K562 (cell line): ENCODE measurements at regions not wholly inside any gene's neighbourhood (a gene's known extent, or its start where the extent isn't known, plus 50 kb on each side); places are given as distances from the start of the nearest gene placed in this dataset.

ENCODE experiments used
- ATAC-seq: fragments of 200-7000 bp; cut with Tn5 transposase; 3 replicates; pipeline ENCODE4 v1.9.1; 2020; ENCODE audit warnings: moderate library complexity
- BruUV-seq: library from RNA; stranded (reverse); fragments of 400-500 nt; replicated peaks from 2 replicates; lab custom pipeline; 2021; lab: Mats Ljungman, UMichigan
- CTCF ChIA-PET: fragments of 300-600 bp; formaldehyde crosslinking; extraction: SDS; loops from one replicate; lab custom pipeline; 2021; ENCODE audit warnings: low intra/inter-chr PET ratio; lab: Yijun Ruan, JAX
- POLR2A ChIA-PET: fragments of 300-600, 350-650 bp; sonication (Branson Sonifier 250); formaldehyde crosslinking; extraction: SDS; loops from one replicate; lab custom pipeline; 2021; ENCODE audit warnings: antibody characterized with exemption, inconsistent platforms; lab: Yijun Ruan, JAX
- DNase-seq, 4 experiments: peaks; one replicate each; pipeline versions ENCODE4 v3.0.0 to v3.0.0-alpha.2; 2011 to 2018; ENCODE audit warnings: low spot score in 3 of 4, mixed read lengths in 3 of 4; ENCODE audit errors: extremely low read depth in 1 of 4
- FAIRE-seq: peaks from 2 replicates; lab custom pipeline; 2011; peaks lifted over from hg19 to GRCh38; lab: Jason Lieb, UNC
- H2AFZ ChIP-seq: 2 replicates; pipeline ENCODE4 v1.6.0; 2011; ENCODE audit warnings: low read depth, low read length, control low read depth, inconsistent platforms
- H3K27ac ChIP-seq: fragments of 200-600 bp; 3 replicates; pipeline ENCODE4 v1.8.0; 2011; ENCODE audit warnings: low read depth, mild to moderate bottlenecking, control low read depth, inconsistent platforms, low read length, moderate library complexity, mixed read lengths; ENCODE audit errors: extremely low read depth
- H3K27me3 ChIP-seq, 2 experiments: fragments of 300-600 bp in 1 of 2; 2 replicates in 1 of 2; 3 replicates in 1 of 2; pipeline versions ENCODE4 v1.6.0 to v1.8.0; 2011; ENCODE audit warnings: inconsistent platforms in 2 of 2, low read length in 2 of 2, mild to moderate bottlenecking in 1 of 2, mixed read lengths in 1 of 2, moderate library complexity in 1 of 2; ENCODE audit not compliant: control insufficient read depth in 2 of 2, insufficient read depth in 2 of 2
- H3K36me3 ChIP-seq: fragments of 300-600 bp; 3 replicates; pipeline ENCODE4 v1.8.0; 2011; ENCODE audit warnings: mild to moderate bottlenecking, low read length, inconsistent platforms; ENCODE audit not compliant: control insufficient read depth, insufficient read depth
- H3K4me1 ChIP-seq, 2 experiments: fragments of 200-600 bp in 1 of 2; replicated peaks in 1 of 2; 2 replicates in 1 of 2; 3 replicates in 1 of 2; pipeline versions ENCODE4 v1.5.1 to v1.8.0; 2011; ENCODE audit warnings: inconsistent platforms in 2 of 2, low read length in 2 of 2, mild to moderate bottlenecking in 1 of 2, mixed read lengths in 1 of 2, moderate library complexity in 1 of 2; ENCODE audit not compliant: control insufficient read depth in 2 of 2, insufficient read depth in 2 of 2
- H3K4me2 ChIP-seq: 2 replicates; pipeline ENCODE4 v1.6.1; 2011; ENCODE audit warnings: low read length, control low read depth, inconsistent platforms, mixed read lengths; ENCODE audit not compliant: insufficient read depth
- H3K4me3 ChIP-seq: fragments of 200-600 bp; sonication (generic), shearing (Covaris generic); 2 replicates; pipeline ENCODE4 v1.5.1; 2016; ENCODE audit warnings: control low read depth, inconsistent platforms
- H3K79me2 ChIP-seq: fragments of 200-600 bp; 3 replicates; pipeline ENCODE4 v1.8.0; 2011; ENCODE audit warnings: low read length, inconsistent platforms; ENCODE audit not compliant: control insufficient read depth, insufficient read depth
- H3K9ac ChIP-seq, 2 experiments: 2 replicates each; pipeline versions ENCODE4 v1.6.0 to v1.6.1; 2011; ENCODE audit warnings: low read depth in 2 of 2, low read length in 2 of 2, control low read depth in 1 of 2, inconsistent platforms in 1 of 2, mild to moderate bottlenecking in 1 of 2, mixed read lengths in 1 of 2; ENCODE audit not compliant: insufficient read depth in 1 of 2
- H3K9me1 ChIP-seq: one replicate; pipeline ENCODE4 v1.6.0; 2011; ENCODE audit warnings: inconsistent platforms, mild to moderate bottlenecking, low read length, moderate library complexity; ENCODE audit not compliant: control insufficient read depth, insufficient read depth
- H3K9me3 ChIP-seq: replicated peaks from 2 replicates; pipeline ENCODE4 v1.5.1; 2011; ENCODE audit warnings: low read depth, low read length, inconsistent platforms; ENCODE audit not compliant: control insufficient read depth, insufficient read depth
- H4K20me1 ChIP-seq: replicated peaks from 2 replicates; pipeline ENCODE4 v1.6.1; 2011; ENCODE audit warnings: low read length, inconsistent platforms, mixed read lengths; ENCODE audit not compliant: control insufficient read depth, insufficient read depth
- BACH1 ChIP-seq: fragments of 200-800 bp; sonication (Bioruptor generic); IDR thresholded peaks from 2 replicates; pipeline ENCODE4 v1.6.1; 2016; ENCODE audit warnings: missing genetic modification characterization, missing compliant biosample characterization
- BDP1 ChIP-seq: IDR thresholded peaks from 3 replicates; pipeline ENCODE4 v1.6.1; 2011; ENCODE audit not compliant: insufficient read length, insufficient read depth
- CSDE1 ChIP-seq, 2 experiments: fragments of 450-650 bp; IDR thresholded peaks; 2 replicates each; pipeline ENCODE4 v1.6.1; 2016; ENCODE audit warnings: mild to moderate bottlenecking in 1 of 2
- HDAC3 ChIP-seq: fragments of 450-650 bp; IDR thresholded peaks from 2 replicates; pipeline ENCODE4 v1.6.1; 2018; ENCODE audit warnings: borderline replicate concordance, mild to moderate bottlenecking, moderate library complexity; ENCODE audit not compliant: partially characterized antibody
- KLF1 ChIP-seq: fragments of 450-650 bp; IDR thresholded peaks from 2 replicates; pipeline ENCODE4 v1.6.1; 2016; ENCODE audit warnings: missing genetic modification characterization, missing compliant biosample characterization
- KLF10 ChIP-seq: fragments of 250-450 bp; sonication (Bioruptor Pico); IDR thresholded peaks from 2 replicates; pipeline ENCODE4 v1.6.1; 2021; ENCODE audit warnings: matching md5 sums
- MAFF ChIP-seq: IDR thresholded peaks from 2 replicates; pipeline ENCODE4 v1.6.1; 2012; ENCODE audit warnings: low read length, improper control_type of control experiment
- MLLT1 ChIP-seq, 2 experiments: fragments of 450-650 bp; IDR thresholded peaks; 2 replicates each; pipeline ENCODE4 v1.6.1; 2016
- MXI1 ChIP-seq: IDR thresholded peaks from 2 replicates; pipeline ENCODE4 v1.6.1; 2011; ENCODE audit warnings: low read depth, mild to moderate bottlenecking, improper control_type of control experiment, low read length
- NR2C2 ChIP-seq, 2 experiments: fragments of 200-800 bp in 1 of 2; sonication (Bioruptor generic) in 1 of 2; sonication (generic) in 1 of 2; formaldehyde crosslinking in 1 of 2; IDR thresholded peaks; 2 replicates each; pipeline versions ENCODE4 v1.6.1 to v1.8.0; 2016 to 2022; ENCODE audit warnings: mild to moderate bottlenecking in 1 of 2, missing compliant biosample characterization in 1 of 2, missing genetic modification characterization in 1 of 2, missing genetic modification reagents in 1 of 2
- PHB2 ChIP-seq: fragments of 450-650 bp; IDR thresholded peaks from 2 replicates; pipeline ENCODE4 v1.6.1; 2017; ENCODE audit warnings: low read depth
- POLR2A ChIP-seq: fragments of 450-650 bp; conservative IDR thresholded peaks from 2 replicates; pipeline ENCODE4 v1.6.1; 2016
- PRMT5 ChIP-seq: sonication (generic); formaldehyde crosslinking; IDR thresholded peaks from 2 replicates; pipeline ENCODE4 v1.5.0; 2020; ENCODE audit warnings: missing genetic modification reagents
- PRPF4 ChIP-seq: fragments of 200-400 bp; formaldehyde crosslinking; IDR thresholded peaks from one replicate; pipeline ENCODE4 v1.6.1; 2017; ENCODE audit warnings: low read length, low read depth, mild to moderate bottlenecking; ENCODE audit not compliant: insufficient read depth, poor library complexity, severe bottlenecking
- RBBP5 ChIP-seq: fragments of 200-600 bp; sonication (generic); IDR thresholded peaks from 2 replicates; pipeline ENCODE4 v1.6.1; 2012; ENCODE audit warnings: borderline replicate concordance, mild to moderate bottlenecking, low read length, control low read depth, inconsistent platforms; ENCODE audit not compliant: insufficient read depth, poor library complexity, severe bottlenecking
- SFPQ ChIP-seq: fragments of 200-400 bp; formaldehyde crosslinking; IDR thresholded peaks from 2 replicates; pipeline ENCODE4 v1.6.1; 2017; ENCODE audit warnings: mild to moderate bottlenecking, low read depth, low read length, moderate library complexity
- SREBF1 ChIP-seq: fragments of 150-350 bp; IDR thresholded peaks from 2 replicates; pipeline ENCODE4 v1.6.1; 2014; ENCODE audit warnings: antibody characterized with exemption, low read depth, low read length, borderline replicate concordance
- ZNF140 ChIP-seq: fragments of 250-450 bp; sonication (Bioruptor Pico); IDR thresholded peaks from 2 replicates; pipeline ENCODE4 v1.8.0; 2021; ENCODE audit warnings: moderate library complexity, mild to moderate bottlenecking, inconsistent platforms
- in situ Hi-C: fragments of 300-500 bp; cut with MboI; formaldehyde crosslinking; loops from 4 replicates; pipeline ENCODE4 v1.15.0; 2018; ENCODE audit warnings: inconsistent platforms, mixed read lengths
- intact Hi-C: fragments of 100-400 bp; cut with micrococcal nuclease; formaldehyde crosslinking; loops from 2 replicates; pipeline ENCODE4 v1.14.2; 2022

GRCh38 chr15:47431501-47431900 lies 285.8 kb upstream of the SEMA6D start (continued):
- TF ChIP-seq KLF1 (no peak), CSDE1 (IDR thresholded peaks at IDR 0.05) (no peak), PHB2 (no peak)

- Histone ChIP-seq H3K4me1 (no peaks in the 10 kb centered on the region), H3K9me3 (no peaks in the 10 kb centered on the region), H3K9me1 (no peaks in the 10 kb centered on the region), H3K4me3 (no peak overlapping the region), H3K9ac (no peak overlapping the region), H3K27me3 (no peaks in the 10 kb centered on the region), H4K20me1 (no peaks in the 10 kb centered on the region), H3K79me2 (no peaks in the 10 kb centered on the region), H3K27ac (no peak overlapping the region), H3K4me2 (no peak overlapping the region), H3K36me3 (no peaks in the 10 kb centered on the region), H2AFZ (no peak overlapping the region)
- ChIA-PET CTCF (no interaction called here), POLR2A (no interaction called here)
- DNase-seq, result no peak
- TF ChIP-seq POLR2A, result no peak
- no peak for TF ChIP-seq MAFF
- no peak for TF ChIP-seq RBBP5
- TF ChIP-seq KLF10, result no peak
- no peak for TF ChIP-seq NR2C2 (CRISPR knock-in tag; IDR thresholded peaks at IDR 0.05)
- no peak for TF ChIP-seq NR2C2 (tag; IDR thresholded peaks at IDR 0.05)
- TF ChIP-seq SFPQ, result no peak
- TF ChIP-seq MXI1, result no peak
- no peak for TF ChIP-seq BACH1 (tag)
- no peak for TF ChIP-seq MLLT1 (IDR thresholded peaks at IDR 0.05)
- no peak for TF ChIP-seq SREBF1
- no peak for TF ChIP-seq PRPF4
- TF ChIP-seq HDAC3, result no peak
- TF ChIP-seq ZNF140 (CRISPR knock-in tag), result no peak
- TF ChIP-seq BDP1, result no peak
- TF ChIP-seq PRMT5 (CRISPR knock-in tag), result no peak
- intact Hi-C loops, result no loop called here
- in situ Hi-C loops, result no loop called here
- FAIRE-seq, result no peak
- no peak for ATAC-seq
- BruUV-seq, result no TSS peak
Measured at GRCh38 chr15:47432826-47433225, 284.5 kb upstream of the SEMA6D start.
